Parathyroid adenoma (tissue), 2 donors: ENCODE measurements at regions not wholly inside any gene's neighbourhood (a gene's known extent, or its start where the extent isn't known, plus 50 kb on each side); places are given as distances from the start of the nearest gene placed in this dataset.
"Not testable (repeated sequence)": the region's sequence is repeated elsewhere in the genome, so short reads cannot be mapped to it uniquely, and the experiment has no call there.

Experiments
- H2AFZ ChIP-seq: fragments of 300-600 bp; sonication (generic); one replicate; pipeline ENCODE4 v1.7.0; 2017; ENCODE audit warnings: antibody characterized with exemption, mild to moderate bottlenecking
- H3K27ac ChIP-seq: fragments of 300-600 bp; sonication (generic); one replicate; pipeline ENCODE4 v1.7.0; 2017
- H3K27me3 ChIP-seq: fragments of 300-600 bp; sonication (generic); one replicate; pipeline ENCODE4 v1.7.0; 2017; ENCODE audit warnings: low read length; ENCODE audit not compliant: control insufficient read depth, insufficient read depth
- H3K36me3 ChIP-seq: fragments of 300-600 bp; sonication (generic); one replicate; pipeline ENCODE4 v1.7.0; 2017; ENCODE audit warnings: low read length; ENCODE audit not compliant: control insufficient read depth, insufficient read depth
- H3K4me1 ChIP-seq: fragments of 300-600 bp; sonication (generic); one replicate; pipeline ENCODE4 v1.7.0; 2017; ENCODE audit warnings: control low read depth
- H3K4me2 ChIP-seq: fragments of 300-600 bp; sonication (generic); one replicate; pipeline ENCODE4 v1.7.0; 2017; ENCODE audit warnings: low read length
- H3K4me3 ChIP-seq: fragments of 300-600 bp; sonication (generic); one replicate; pipeline ENCODE4 v1.7.0; 2017; ENCODE audit warnings: low read depth, low read length
- H3K79me2 ChIP-seq: fragments of 300-600 bp; sonication (generic); one replicate; pipeline ENCODE4 v1.7.0; 2017; ENCODE audit warnings: control low read depth
- H3K9ac ChIP-seq: fragments of 300-600 bp; sonication (generic); one replicate; pipeline ENCODE4 v1.7.0; 2017; ENCODE audit warnings: mild to moderate bottlenecking
- H3K9me3 ChIP-seq: fragments of 300-600 bp; sonication (generic); one replicate; pipeline ENCODE4 v1.7.0; 2017; ENCODE audit warnings: low read length; ENCODE audit not compliant: control insufficient read depth
- TF ChIP-seq, protein P1 (sequence below): fragments of 300-600 bp; sonication (generic); IDR thresholded peaks from one replicate; pipeline ENCODE4 v1.7.0; 2017; ENCODE audit warnings: antibody characterized with exemption, mild to moderate bottlenecking
- donor health status: primary hyperparathyroidism.

DNA sequence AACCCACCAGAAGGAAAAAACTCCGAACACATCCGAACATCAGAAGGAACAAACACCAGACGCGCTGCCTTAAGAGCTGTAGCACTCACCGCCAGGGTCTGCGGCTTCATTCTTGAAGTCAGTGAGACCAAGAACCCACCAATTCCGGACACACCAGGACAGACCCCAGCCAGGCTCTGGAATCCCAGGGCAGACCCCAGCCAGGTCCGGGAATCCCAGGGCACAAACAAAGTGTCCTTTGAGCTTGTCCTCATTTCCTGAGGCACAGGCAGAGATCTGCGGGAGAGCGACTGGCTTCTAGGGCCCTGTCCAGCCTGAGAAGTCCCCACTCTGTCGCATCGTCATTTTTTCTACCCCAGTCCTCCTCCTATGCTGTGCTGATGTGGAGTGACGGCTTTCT, 461.1 kb downstream of the ACTL7B start:
- TF ChIP-seq, protein P1, sequence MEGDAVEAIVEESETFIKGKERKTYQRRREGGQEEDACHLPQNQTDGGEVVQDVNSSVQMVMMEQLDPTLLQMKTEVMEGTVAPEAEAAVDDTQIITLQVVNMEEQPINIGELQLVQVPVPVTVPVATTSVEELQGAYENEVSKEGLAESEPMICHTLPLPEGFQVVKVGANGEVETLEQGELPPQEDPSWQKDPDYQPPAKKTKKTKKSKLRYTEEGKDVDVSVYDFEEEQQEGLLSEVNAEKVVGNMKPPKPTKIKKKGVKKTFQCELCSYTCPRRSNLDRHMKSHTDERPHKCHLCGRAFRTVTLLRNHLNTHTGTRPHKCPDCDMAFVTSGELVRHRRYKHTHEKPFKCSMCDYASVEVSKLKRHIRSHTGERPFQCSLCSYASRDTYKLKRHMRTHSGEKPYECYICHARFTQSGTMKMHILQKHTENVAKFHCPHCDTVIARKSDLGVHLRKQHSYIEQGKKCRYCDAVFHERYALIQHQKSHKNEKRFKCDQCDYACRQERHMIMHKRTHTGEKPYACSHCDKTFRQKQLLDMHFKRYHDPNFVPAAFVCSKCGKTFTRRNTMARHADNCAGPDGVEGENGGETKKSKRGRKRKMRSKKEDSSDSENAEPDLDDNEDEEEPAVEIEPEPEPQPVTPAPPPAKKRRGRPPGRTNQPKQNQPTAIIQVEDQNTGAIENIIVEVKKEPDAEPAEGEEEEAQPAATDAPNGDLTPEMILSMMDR = no peak

DNA sequence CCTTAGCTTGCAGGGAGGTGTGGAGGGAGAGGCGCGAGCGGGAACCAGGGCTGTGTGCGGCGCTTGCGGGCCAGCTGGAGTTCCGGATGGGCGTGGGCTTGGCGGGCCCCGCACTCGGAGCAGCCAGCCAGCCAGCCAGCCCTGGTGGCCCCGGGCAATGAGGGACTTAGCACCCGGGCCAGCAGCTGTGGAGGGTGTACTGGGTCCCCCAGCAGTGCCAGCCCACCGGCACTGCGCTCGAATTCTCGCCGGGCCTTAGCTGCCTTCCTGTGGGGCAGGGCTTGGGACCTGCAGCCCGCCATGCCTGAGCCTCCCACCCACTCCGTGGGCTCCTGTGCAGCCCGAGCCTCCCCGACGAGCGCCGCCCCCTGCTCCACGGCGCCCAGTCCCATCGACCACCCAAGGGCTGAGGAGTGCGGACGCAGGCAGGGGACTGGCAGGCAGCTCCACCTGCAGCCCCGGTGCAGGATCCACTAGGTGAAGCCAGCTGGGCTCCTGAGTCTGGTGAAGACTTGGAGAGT, 462.2 kb downstream of the ACTL7B start:
- H3K27ac ChIP-seq, H2AFZ ChIP-seq, H3K9ac ChIP-seq, H3K36me3 ChIP-seq, H3K4me2 ChIP-seq, H3K4me3 ChIP-seq, H3K4me1 ChIP-seq, H3K79me2 ChIP-seq, H3K9me3 ChIP-seq, H3K27me3 ChIP-seq: not testable (repeated sequence)

More for the DNA sequence above, 461.1 kb downstream of the ACTL7B start:
- no peak overlapping the region for H3K4me3 ChIP-seq
- no peak overlapping the region for H2AFZ ChIP-seq
- H3K9ac ChIP-seq = no peak overlapping the region
- H3K79me2 ChIP-seq = no peaks in the 10 kb centered on the region
- H3K9me3 ChIP-seq = no peaks in the 10 kb centered on the region
- no peaks in the 10 kb centered on the region for H3K27me3 ChIP-seq
- H3K4me1 ChIP-seq = no peaks in the 10 kb centered on the region
- no peaks in the 10 kb centered on the region for H3K36me3 ChIP-seq
- H3K4me2 ChIP-seq = no peak overlapping the region
- no peak overlapping the region for H3K27ac ChIP-seq

DNA sequence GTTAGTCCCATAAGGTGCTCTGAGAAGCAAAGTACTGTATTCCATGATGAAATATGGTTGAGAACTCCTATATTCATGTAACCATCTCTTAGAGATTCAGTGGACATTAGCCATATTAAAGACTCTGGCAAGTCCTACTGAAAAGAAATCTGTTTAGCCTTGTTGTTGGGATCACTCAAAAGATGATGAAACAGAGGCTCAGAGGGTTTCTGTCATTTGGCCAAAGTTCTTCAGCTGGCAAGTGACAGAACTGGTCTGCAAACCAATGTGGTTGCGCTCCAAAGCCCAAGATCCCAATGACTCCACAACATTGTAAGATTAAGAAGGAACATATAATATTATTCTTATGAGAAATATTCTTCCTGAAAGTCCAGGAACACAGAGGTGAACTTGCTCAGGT, 462.9 kb downstream of the ACTL7B start:
- Histone ChIP-seq H3K9ac (no peak overlapping the region), H3K27ac (no peak overlapping the region), H3K79me2 (no peaks in the 10 kb centered on the region), H3K4me2 (no peak overlapping the region), H3K9me3 (no peaks in the 10 kb centered on the region), H3K4me3 (no peak overlapping the region), H3K36me3 (no peaks in the 10 kb centered on the region), H2AFZ (no peak overlapping the region), H3K4me1 (no peaks in the 10 kb centered on the region), H3K27me3 (no peaks in the 10 kb centered on the region)
- TF ChIP-seq, protein P1 = no peak

DNA sequence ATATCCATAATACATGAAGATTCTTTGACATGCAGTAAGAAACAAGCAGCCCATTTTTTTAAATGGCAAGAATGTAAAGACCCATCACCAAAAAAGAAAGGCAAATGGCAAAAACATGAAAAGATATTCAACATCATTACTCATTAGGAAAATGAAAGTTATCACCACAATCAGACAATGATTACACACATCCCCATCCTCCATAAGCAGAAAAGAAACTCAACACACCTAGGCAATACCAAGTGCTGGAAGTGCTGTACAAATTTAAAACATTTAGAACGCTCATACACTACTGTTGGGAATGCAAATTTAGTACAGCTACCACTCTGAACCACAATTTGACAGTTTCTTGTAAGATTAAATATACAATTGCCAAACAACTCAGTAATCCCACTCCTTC, 466.7 kb downstream of the ACTL7B start:
- H3K9ac ChIP-seq = no peak overlapping the region
- H3K27me3 ChIP-seq = no peaks in the 10 kb centered on the region
- no peaks in the 10 kb centered on the region for H3K36me3 ChIP-seq
- no peaks in the 10 kb centered on the region for H3K4me1 ChIP-seq
- H3K27ac ChIP-seq = no peak overlapping the region
- no peaks in the 10 kb centered on the region for H3K79me2 ChIP-seq
- TF ChIP-seq, protein P1 = no peak
- no peaks in the 10 kb centered on the region for H3K9me3 ChIP-seq
- H2AFZ ChIP-seq = no peak overlapping the region
- H3K4me3 ChIP-seq = no peak overlapping the region
- H3K4me2 ChIP-seq = no peak overlapping the region

DNA sequence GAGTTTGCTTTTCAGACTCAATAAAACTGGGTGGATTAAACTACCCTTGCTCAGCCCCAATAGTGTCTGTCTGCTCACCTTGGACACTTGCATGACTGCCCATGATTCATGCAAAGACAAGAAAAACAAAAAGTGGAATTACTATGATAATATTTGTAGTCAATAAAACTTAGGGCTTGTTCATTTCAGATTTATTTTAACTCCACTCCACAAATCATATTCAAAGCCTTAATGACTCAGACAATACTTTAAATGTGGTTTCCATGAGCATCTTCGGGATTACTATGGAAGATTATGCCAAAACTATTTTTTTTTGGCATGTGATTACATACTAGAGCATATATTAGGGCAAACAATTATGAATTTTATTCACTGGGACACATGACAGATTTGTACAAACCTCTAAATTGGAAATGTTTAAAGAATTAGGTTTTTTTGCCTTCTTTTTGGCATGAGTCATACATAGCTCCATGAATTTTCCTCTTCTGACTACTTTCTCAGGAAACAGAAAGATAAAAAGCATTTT, 468.9 kb downstream of the ACTL7B start:
- H3K27ac ChIP-seq = no peak overlapping the region
- H3K27me3 ChIP-seq = no peaks in the 10 kb centered on the region
- H3K79me2 ChIP-seq = no peaks in the 10 kb centered on the region
- H3K4me2 ChIP-seq = no peak overlapping the region
- no peak overlapping the region for H3K4me3 ChIP-seq
- H2AFZ ChIP-seq = no peak overlapping the region
- TF ChIP-seq, protein P1 = no peak
- H3K36me3 ChIP-seq = no peaks in the 10 kb centered on the region
- no peaks in the 10 kb centered on the region for H3K4me1 ChIP-seq
- H3K9ac ChIP-seq = no peak overlapping the region
- no peaks in the 10 kb centered on the region for H3K9me3 ChIP-seq
